ENCODE measurements at regions not wholly inside any gene's neighbourhood (a gene's known extent, or its start where the extent isn't known, plus 50 kb on each side); places are given as distances from the start of the nearest gene placed in this dataset.

GRCh38 chr3:101940521-101941317 is 91.4 kb downstream of the NFKBIZ start:
- no peaks in the 10 kb centered on the region for H3K9me3 ChIP-seq (ENCODE audit: low read depth)
- peak; percentile 89 to 98 for DNase-seq (ENCODE audit: low read depth in 1 of 2, low spot score in 1 of 2)

GRCh38 chr3:101941318-101942040 is 92.2 kb downstream of the NFKBIZ start:
- TF ChIP-seq CTCF (IDR thresholded peaks at IDR 0.05; ENCODE audit: low read depth, low read length): no peak
- Histone ChIP-seq H3K4me3 (no peak overlapping the region), H3K27ac (peak overlapping the region; percentile 90), H3K9me3 (ENCODE audit: low read depth) (no peaks in the 10 kb centered on the region), H3K4me1 (ENCODE audit: low read depth) (peaks cover 56% of the 10 kb centered on the region), H3K36me3 (no peaks in the 10 kb centered on the region), H3K27me3 (no peaks in the 10 kb centered on the region)
- DNase-seq (ENCODE audit: low read depth in 1 of 2, low spot score in 1 of 2): peak in 1 of 2 donors; percentile 87

More at GRCh38 chr3:101940521-101941317, 91.4 kb downstream of the NFKBIZ start:
- Histone ChIP-seq H3K4me1 (ENCODE audit: low read depth) (peaks cover 53% of the 10 kb centered on the region), H3K27ac (peak overlapping the region; percentile 90), H3K36me3 (no peaks in the 10 kb centered on the region), H3K4me3 (no peak overlapping the region), H3K27me3 (no peaks in the 10 kb centered on the region)
- TF ChIP-seq CTCF (IDR thresholded peaks at IDR 0.05; ENCODE audit: low read depth, low read length): no peak

GRCh38 chr3:101942356-101942755 is 93.0 kb downstream of the NFKBIZ start:
- Histone ChIP-seq H3K4me1 (ENCODE audit: low read depth) (peaks cover 49% of the 10 kb centered on the region), H3K9me3 (ENCODE audit: low read depth) (no peaks in the 10 kb centered on the region), H3K36me3 (no peaks in the 10 kb centered on the region), H3K27me3 (no peaks in the 10 kb centered on the region), H3K27ac (no peak overlapping the region), H3K4me3 (no peak overlapping the region)
- TF ChIP-seq CTCF (IDR thresholded peaks at IDR 0.05; ENCODE audit: low read depth, low read length): no peak
- no peak for DNase-seq (ENCODE audit: low read depth in 1 of 2, low spot score in 1 of 2)

- H3K4me3 ChIP-seq: no peak overlapping the region
- DNase-seq (ENCODE audit: low read depth in 1 of 2, low spot score in 1 of 2): no peak
- H3K36me3 ChIP-seq: no peaks in the 10 kb centered on the region
- H3K27ac ChIP-seq: no peak overlapping the region
- peaks cover 43% of the 10 kb centered on the region for H3K4me1 ChIP-seq (ENCODE audit: low read depth)
- no peaks in the 10 kb centered on the region for H3K27me3 ChIP-seq
- H3K9me3 ChIP-seq (ENCODE audit: low read depth): no peaks in the 10 kb centered on the region
- no peak for TF ChIP-seq CTCF (IDR thresholded peaks at IDR 0.05; ENCODE audit: low read depth, low read length)
Measured at GRCh38 chr3:101943029-101943428, 93.7 kb downstream of the NFKBIZ start.

GRCh38 chr3:101944308-101944707 is 95.0 kb downstream of the NFKBIZ start:
- TF ChIP-seq CTCF (IDR thresholded peaks at IDR 0.05; ENCODE audit: low read depth, low read length): no peak
- DNase-seq (ENCODE audit: low read depth in 1 of 2, low spot score in 1 of 2): no peak
- no peaks in the 10 kb centered on the region for H3K9me3 ChIP-seq (ENCODE audit: low read depth)
- H3K27ac ChIP-seq: no peak overlapping the region
- H3K4me1 ChIP-seq (ENCODE audit: low read depth): peaks cover 30% of the 10 kb centered on the region
- H3K4me3 ChIP-seq: no peak overlapping the region
- H3K27me3 ChIP-seq: no peaks in the 10 kb centered on the region
- no peaks in the 10 kb centered on the region for H3K36me3 ChIP-seq

Measured in cardiac muscle cell (in vitro differentiated cells and primary cell).